GM19452 (cell line): ENCODE measurements at regions not wholly inside any gene's neighbourhood (a gene's known extent, or its start where the extent isn't known, plus 50 kb on each side); places are given as distances from the start of the nearest gene placed in this dataset.

ENCODE experiments used
- ATAC-seq: cut with Tn5 transposase; IDR thresholded peaks from one replicate; pipeline ENCODE4 v1.9.1; 2021; ENCODE audit not compliant: unreplicated experiment

DNA sequence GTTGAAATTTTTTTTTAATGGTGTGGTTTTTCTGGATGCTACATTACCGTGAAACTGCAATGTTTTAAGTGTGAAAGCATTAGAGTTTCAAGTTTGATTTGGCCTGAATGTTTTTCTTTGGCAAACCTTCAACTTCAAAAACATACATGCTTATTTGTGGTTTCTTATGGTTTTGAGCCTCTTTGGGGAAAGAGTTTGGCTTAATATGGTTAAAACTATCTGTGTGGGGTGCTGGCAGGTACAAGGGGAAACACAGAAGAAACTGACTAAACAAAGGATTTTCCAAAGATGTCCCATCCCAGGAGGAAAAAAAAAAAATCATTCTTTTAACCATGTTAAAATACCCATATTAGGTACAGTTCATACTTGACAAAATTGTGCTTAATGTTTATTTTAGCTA, 121.1 kb downstream of the HGF start:
- no peak for ATAC-seq

DNA sequence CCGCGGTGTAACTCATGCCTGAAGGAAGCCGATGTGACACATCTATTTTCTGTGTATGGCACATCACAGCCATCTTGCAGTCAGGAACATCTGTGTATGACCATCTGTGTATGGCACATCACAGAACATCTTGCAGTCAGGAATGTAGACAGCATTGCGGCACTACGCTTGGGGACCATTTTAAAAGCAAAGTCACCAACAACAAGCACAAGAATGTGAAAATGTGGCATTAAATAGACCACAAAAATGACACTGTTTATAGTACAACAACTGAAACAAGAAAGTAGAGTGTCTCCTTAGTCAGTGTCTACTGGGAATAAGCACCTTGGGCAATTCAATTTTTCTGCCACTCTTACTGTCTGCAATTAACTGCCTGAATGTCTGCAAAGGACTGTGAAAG, 124.4 kb downstream of the HGF start:
- no peak for ATAC-seq

DNA sequence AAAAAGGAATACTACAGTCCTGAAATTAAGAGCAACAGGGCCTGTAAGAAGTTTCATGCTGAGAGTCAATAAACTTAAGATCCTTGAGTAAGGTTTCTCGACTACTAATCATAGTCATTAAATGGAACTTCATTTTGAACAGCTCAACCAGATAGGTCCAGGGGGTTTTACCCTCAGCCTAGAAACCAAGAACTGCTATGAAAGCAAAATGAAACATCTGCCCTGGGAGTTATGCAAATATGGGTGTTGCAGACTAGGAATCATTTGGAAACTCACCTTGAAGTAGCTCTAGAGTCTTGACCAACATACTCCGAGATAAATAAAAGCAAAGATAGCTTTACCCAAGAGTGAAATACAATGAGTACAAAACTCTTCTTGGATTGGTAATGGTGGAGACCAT, 128.0 kb downstream of the HGF start:
- no peak for ATAC-seq

DNA sequence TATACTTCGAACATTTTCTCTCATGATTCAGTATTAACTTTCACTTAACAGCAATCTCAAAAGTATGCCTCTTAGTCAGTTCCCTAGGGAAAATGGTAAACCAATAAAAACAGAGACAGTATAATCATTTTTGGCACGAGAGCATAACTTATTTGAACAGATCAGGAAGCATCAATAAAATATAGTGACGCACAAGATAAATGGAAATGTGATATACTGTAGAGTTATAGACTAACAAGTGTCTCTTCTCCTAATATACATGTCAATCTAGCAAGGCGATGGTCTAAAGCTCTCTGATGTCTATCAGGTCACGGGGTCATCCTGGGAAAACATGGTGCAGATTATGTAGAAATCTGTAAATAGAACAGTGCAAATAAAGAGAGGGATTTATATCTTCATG, 131.6 kb downstream of the HGF start:
- ATAC-seq = no peak

DNA sequence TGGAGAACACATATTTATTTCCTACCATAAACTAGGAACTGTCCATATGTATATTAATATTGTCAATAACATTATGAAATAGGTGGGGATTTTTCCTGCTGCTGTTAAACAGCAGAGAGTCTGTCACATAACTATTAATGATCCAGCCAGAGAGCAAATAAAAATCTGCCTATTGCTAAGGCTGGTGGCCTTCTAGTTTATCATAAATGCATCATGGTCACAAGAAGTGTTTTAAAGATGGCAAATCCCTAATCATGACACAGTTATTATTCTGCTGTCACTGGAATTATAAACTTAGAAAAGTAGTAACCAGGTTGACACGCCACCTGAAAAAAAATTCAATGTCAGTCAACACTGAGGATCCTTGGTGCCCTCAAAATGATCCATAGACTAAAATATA, 132.3 kb downstream of the HGF start:
- ATAC-seq = no peak

DNA sequence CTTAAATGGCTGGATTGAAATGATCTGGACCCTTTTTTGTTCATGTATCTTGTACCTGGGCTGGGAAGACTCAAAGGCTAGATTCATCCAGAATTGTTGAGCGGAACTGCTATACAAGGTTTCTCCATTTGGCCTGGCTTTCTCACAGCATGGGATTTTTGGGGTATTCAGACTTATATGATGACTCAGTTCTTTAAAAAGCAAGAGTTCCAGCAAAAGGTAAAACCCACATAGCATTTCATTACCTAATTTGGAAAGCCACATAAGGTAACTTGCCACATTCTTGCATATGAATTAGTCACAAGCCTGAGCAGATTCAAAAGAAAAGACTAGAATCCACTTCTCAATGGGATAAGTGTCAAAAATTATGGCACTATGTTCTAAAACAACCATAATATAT, 137.4 kb downstream of the HGF start:
- ATAC-seq = no peak

DNA sequence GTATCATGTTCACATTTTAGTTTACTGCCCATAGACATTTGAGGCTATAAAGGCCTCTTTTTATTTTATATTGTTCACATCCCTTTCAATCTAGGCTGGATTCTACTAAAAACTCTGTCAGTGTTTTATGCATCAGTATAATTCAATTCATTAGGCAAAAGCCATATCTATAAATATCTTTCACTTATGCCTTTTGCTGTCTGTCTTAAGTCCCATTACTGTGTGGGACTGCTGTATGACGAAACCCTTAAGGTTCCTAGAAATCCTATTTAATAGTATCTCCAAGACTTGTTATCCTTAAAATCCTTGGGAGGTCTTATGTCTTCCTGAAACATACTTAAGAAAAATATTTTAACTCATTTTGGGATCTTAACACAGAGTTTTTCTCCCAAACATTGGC, 139.2 kb downstream of the HGF start:
- no peak for ATAC-seq

DNA sequence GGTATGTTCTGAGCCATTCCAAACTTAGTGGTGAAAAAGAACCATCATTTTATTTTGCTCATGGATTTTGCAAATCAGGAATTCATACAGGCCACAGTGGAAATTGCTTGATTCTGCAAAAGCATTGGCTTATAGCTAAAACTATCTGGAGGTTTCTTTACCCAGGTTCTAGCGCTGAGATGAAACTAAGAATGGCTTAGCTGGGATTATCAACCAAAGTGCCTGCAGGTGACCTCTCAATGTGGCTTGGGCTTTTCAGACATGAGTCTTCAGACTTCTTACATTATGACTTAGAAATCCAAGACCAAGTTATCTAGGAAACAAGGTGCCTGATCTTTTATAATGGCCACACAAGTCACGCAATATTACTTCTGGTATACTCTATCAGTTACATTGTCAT, 140.1 kb downstream of the HGF start:
- no peak for ATAC-seq

DNA sequence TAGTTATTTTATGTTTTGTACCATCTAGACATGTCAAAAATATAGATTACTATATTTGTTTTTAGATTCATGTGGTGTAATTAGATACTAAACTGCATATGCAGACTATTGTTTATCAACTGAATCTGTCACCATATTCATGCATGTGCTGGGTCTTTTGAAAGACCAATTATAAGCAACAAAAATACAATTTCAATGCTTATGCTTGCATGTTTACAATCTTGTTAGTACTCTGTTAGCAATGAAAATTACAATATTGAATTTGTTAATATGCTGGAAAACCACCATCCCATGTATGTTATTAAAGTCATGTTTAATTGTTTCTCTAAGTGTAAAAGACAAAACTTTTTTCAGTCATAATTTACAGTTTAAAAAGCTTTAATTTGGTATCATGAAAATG, 140.9 kb downstream of the HGF start:
- ATAC-seq = no peak

DNA sequence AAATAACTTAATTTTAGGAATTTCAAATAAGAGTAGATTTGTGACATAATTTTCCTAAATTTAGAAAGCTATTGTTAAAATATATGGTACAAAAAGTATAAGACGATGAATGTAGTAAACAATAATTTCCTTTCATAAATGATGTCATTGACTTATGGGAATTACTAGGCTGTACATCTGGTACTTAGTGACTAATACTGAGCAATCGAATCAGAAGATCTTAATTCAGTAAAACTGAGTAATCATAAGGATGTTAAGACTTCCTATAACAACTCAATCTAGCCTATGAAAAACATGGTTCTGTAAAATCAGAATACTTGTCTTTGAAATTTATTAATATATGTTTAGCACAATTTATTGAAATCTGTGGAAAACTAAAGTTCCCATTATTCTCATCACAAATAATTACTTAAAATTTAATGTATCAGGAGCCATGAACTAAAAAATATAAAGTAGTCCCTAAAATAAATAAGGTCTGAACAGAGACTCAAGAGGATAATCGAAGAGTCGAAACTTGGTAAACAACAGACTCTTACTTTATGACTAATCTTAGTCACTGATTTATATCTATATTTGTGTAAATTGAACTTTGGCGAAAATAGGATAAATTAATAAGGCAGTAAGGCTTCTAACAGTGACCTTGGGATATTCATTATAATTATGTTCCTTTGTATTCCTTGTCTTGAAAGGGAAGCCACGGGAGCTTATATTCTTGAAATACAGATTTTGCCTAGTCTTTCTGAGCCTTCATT, 142.1 kb downstream of the HGF start:
- ATAC-seq = no peak

DNA sequence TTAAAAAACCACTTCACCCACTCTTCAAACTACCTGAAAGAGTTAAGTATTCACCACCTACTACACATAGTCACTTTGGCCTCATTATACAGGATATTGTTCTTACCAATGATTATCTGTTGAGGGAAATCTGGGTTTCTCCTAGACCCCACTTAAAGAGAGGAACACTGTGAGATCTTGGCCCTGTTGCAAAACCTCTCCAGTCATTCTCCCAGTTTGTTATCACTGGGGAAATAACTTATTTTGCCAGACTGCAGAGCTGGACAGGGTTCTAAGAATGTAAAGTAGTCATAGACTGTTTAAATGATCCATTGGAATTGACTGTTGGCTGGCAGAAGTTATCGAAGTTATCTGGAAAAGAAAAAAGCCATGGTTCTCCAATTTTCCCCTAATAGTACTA, 143.8 kb downstream of the HGF start:
- ATAC-seq = no peak

DNA sequence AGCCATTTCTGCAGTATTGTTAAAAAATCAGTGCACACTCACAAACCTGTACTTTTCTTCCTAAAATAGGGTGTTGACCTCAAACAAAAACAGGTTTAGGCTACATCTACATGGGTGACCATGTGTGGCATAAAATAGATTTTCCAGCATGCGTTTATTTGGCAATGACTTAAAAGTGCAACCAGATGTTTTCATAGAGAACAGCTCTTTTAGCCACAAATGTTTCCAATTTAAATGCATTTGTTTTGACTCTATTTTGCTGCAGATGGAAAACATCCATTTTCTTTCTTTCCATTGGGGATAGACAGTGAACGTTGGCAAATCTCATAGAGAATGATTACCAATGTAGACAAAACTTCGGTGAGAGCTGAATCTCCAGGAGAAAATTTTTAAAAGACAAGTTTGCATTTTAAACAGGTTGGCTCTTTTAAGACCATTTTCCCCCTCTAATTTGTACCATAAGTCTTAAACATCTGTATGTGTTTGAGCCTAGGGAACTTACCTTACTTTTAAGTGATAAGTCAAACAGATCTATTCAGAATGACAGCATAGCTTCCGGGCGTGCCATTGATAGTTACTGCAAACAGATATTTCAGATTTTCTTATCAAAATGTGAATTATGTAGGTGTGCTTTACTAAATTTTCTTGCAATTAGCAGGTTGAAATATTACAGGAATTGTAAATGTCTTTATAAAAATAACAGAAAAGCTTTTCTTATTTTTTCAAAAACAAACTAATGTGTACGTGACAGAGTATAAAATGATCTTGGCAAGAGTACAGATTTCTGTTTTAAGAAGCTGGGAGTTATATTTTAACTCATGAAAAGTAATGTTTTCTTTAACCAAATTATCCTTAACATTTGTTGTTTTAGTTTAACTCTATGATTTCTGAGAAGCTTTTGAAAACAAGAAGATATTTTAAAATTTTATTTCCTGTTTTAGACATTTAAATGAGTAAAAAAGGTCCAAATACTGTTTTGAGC, 144.9 kb downstream of the HGF start:
- ATAC-seq = no peak

DNA sequence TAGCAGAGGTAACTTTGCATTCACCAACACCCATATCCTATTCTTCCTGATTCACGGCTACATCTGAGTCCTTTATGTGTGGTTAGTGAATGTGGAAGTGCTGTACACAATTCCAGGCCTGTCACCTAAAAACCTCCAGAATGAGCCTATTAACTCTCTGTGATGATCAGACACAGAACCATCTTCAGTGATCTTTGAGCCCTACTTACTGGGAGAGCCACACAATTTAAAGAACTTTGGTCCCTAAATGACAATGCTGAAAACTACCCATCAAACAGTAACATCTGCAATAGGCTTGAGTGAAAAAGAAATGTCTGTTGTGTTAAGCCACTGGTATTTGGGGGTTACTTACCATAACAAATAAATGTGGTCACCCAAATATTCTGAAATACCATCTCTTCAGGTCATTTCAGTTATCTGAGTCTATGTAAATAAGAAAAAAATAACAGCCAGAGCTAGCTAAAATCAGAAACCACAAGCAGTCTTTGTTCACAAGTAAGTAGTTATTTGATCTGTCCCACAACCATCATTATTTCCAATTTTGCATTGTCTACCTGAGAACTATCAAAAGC, 145.7 kb downstream of the HGF start:
- no peak for ATAC-seq

DNA sequence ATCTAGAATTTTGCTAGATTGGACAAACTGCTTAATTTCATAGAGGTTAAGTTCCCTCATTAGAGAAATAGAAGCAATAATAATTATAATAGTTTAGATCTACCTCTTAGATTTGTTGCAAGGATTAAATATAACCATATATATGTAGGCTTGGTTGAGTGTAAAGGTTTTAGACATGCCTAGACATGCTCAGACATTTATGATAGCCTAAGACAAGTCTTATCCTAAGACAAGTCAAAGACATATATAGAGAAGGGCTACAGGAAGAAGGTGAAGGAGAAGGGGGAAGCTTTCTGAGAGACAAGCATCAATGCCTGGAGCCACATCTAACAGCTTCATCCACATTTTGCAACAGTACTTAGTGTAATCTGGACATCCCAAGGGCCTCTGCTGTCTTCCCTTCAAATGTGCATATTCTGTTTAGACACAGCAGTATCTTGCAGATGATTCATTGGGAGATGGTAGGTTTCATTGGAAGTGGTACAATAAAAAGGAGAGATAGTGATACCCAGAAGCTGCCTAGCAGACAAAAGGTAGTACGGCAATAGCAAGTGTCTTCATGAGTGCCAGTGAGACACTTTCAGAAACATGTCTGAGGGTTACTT, 146.5 kb downstream of the HGF start:
- ATAC-seq = no peak

DNA sequence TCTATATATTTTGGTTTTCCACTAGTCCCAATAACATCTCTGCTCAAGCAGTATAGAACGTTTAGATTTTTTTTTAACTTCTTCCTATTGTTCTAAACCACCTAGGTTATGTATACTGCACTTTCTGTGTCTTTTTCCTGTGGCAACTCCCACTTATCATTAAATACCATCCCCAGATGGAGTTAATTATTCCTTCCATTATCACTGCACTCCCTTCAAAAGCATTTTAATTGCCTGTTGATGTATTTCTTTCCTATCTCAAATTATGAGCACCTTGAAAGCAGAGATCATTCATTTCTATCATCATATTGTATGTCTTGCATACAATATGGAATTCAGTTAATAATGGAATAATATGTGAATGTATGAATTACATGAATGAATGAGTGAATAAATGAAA, 148.0 kb downstream of the HGF start:
- no peak for ATAC-seq

DNA sequence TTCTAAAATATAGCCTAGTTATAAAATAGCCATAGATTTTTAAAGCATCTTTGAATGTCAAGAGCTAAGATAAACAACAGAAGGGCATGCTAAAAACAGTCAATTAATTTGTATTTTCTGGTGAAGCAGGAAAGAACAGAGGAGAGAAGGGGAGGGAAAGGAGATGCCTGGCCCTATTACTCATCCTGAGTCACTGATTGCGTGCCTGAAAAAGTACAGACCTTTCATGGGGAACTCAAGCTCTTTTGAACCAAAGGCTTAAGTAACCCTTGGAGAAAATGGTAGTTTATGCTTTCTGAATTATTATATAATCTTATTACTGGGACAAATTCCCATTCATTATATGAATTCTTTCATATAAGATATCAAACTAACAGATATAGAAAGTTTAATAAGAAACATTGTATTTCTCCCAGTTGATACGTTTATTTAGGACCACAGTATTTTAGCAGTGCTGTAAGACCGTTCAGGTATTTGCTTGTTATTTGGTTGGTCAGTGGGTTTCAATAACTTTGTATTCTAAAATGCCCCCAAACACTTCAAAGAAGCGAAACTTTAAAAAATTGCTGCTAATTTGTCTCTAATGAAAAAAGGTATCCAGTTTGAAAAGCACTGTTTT, 151.3 kb downstream of the HGF start:
- ATAC-seq = no peak

DNA sequence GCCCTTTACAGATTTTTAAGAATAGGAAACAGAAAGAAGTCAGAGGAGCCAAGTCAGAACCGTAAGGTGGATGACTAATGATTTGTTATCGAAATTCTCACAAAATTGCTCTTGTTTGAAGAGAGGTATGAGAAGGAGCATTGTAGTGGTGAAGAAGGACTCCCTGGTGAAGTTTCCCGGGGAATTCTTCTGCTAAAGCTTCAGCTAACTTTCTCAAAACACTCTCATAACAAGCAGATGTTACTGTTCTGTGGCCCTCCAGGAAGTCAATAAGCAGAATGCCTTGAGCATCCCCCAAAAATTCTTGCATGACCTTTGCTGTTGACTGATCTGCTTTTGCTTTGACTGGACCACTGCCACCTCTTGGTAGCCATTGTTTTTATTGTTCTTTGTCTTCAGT, 152.9 kb downstream of the HGF start:
- no peak for ATAC-seq

DNA sequence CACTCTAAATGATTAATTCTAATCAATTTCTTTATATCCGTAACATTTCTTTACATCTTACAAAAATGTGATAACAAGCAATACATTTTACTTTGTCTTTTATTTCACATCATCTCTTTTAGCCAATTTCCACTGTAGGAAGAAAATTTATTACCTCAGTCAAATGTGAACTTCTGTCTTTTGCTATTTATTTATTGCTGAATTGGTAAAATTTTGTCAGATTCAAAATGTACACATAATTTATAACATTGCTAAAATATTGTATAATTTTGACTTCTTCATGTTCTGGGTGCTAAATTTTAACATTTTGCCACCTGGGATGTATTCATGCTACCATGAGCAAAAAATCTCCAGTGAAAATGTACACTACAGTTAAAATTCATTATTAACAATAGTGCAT, 158.0 kb downstream of the HGF start:
- ATAC-seq = no peak

DNA sequence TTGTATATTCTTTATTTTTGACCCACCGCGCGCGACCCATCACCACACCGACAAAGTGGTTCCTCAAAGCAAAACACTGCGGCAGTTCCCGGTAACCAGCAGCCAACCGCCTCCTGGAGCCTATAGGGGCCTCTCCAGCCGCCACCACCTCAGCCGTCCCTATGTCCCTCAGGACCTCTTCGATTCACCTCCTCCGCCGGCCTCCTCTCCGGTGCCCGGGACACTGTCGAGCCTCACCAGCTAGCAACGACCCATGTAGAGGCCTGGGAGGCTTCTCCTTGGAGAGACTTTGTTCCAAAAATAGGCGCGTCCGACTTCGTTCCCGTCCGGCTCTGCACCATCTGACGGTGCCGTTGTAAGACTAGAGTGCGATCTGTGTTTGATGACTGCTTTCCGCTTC, 158.8 kb downstream of the HGF start:
- no peak for ATAC-seq

DNA sequence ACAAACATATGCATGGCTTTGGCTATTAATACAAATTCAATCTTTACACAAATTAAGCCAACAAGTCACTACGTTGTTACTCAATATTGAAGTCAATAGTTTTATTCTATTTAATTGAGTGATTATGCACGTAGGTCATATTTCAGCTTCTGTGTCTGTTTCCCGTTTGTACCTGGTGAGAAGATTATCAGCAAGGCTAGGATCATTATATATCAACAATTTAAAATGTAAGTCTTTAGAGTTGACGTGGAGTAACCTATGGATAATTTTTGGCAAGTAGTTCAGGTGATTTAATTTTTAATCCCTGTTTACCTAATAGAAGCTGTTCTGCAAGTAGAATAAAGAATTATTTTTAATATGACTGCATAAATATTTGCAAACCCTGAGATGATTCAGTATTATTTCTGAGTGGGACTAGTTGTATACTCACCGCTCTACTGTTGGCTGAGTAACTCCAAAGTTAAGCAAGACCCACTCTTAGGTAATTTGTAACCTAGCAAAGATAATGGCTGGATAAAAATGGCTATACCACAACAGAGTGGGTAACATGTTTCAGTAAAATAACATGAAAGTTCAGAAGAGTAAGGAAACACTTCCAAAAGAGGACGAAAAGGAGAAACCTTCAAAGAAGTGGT, 161.0 kb downstream of the HGF start:
- no peak for ATAC-seq

DNA sequence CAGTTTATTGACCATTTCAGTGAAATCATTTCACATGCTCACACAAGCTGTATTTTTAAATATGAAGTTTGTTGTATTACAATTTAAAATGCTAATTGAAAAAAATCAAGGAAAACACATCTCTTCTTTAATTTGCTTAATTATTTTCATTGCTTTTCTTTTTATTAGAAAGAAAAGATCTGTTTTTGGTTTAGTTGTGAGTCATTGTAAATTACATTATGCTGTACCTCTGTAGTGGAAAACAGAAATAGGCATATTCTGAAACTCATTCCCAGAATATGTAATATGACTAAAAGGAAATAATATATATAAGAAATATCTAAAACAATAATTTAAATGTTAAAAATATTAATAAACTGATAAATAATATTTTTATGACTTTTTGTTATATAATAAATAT, 161.9 kb downstream of the HGF start:
- no peak for ATAC-seq
